Kidney epithelial cell (primary cell): ENCODE measurements at regions not wholly inside any gene's neighbourhood (a gene's known extent, or its start where the extent isn't known, plus 50 kb on each side); places are given as distances from the start of the nearest gene placed in this dataset.

Experiments used
- DNase-seq: peaks from one replicate; pipeline ENCODE4 v3.0.0-alpha.2; 2010; ENCODE audit warnings: low read depth
- H3K27me3 ChIP-seq: 2 replicates; pipeline ENCODE4 v1.6.0; 2011; ENCODE audit warnings: low read length; ENCODE audit not compliant: control insufficient read depth, insufficient read depth
- H3K36me3 ChIP-seq: 2 replicates; pipeline ENCODE4 v1.5.1; 2011; ENCODE audit warnings: low read length; ENCODE audit not compliant: control insufficient read depth, insufficient read depth
- H3K4me3 ChIP-seq: 2 replicates; pipeline ENCODE4 v1.5.1; 2011; ENCODE audit warnings: low read depth, mild to moderate bottlenecking, control low read depth, low read length
- TF ChIP-seq, protein P1 (sequence below): IDR thresholded peaks from 2 replicates; pipeline ENCODE4 v1.5.1; 2011; ENCODE audit warnings: mild to moderate bottlenecking, moderate library complexity, low read length, control low read depth, inconsistent platforms; ENCODE audit not compliant: insufficient read depth, poor library complexity, severe bottlenecking

- no peak overlapping the region for H3K4me3 ChIP-seq
- no peak for DNase-seq
Observed at GRCh38 chr11:94694309-94695060, 73.7 kb upstream of the AMOTL1 start.

DNA sequence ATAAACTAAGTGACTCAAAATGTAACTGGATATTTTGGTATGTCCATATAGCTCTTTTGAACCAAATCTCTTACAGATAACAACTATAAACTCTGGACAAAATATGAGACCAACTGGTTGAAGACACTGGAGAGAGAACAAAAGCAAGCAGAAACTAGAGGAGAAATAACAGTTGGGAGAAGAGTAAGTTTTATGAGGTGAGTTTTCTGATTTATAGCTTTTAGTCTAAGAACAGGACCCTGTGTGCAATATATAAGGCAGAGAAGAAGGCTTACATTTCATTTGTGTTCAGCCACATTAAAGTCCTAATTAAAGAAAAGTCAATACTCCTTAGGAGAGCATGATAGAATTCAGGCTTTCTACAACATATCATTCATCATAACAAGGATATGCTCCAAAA, 71.0 kb upstream of the AMOTL1 start:
- H3K36me3 ChIP-seq: no peaks in the 10 kb centered on the region
- no peak for DNase-seq
- no peak overlapping the region for H3K4me3 ChIP-seq
- TF ChIP-seq, protein P1, sequence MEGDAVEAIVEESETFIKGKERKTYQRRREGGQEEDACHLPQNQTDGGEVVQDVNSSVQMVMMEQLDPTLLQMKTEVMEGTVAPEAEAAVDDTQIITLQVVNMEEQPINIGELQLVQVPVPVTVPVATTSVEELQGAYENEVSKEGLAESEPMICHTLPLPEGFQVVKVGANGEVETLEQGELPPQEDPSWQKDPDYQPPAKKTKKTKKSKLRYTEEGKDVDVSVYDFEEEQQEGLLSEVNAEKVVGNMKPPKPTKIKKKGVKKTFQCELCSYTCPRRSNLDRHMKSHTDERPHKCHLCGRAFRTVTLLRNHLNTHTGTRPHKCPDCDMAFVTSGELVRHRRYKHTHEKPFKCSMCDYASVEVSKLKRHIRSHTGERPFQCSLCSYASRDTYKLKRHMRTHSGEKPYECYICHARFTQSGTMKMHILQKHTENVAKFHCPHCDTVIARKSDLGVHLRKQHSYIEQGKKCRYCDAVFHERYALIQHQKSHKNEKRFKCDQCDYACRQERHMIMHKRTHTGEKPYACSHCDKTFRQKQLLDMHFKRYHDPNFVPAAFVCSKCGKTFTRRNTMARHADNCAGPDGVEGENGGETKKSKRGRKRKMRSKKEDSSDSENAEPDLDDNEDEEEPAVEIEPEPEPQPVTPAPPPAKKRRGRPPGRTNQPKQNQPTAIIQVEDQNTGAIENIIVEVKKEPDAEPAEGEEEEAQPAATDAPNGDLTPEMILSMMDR: no peak
- H3K27me3 ChIP-seq: no peaks in the 10 kb centered on the region

More at GRCh38 chr11:94694309-94695060, 73.7 kb upstream of the AMOTL1 start:
- no peaks in the 10 kb centered on the region for H3K36me3 ChIP-seq
- TF ChIP-seq, protein P1: no peak
- H3K27me3 ChIP-seq: no peaks in the 10 kb centered on the region

DNA sequence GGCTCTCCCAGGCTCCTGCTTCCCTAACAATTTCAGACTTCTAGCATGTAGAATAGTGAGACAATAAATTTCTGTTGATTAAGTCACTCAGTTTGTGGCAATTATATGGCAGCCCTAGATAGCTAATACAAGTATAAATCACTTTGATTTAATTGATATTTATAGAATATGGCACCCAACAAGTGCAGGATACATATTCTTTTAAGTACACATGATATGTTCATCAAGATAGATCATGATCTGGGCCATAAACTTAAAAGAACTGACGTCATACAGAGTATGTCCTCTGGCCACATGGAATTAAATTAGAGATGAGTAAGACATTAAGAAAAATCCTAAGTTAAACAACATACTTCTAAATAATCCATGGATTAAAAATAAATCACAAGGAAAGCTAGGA, 67.5 kb upstream of the AMOTL1 start:
- no peak for DNase-seq
- TF ChIP-seq, protein P1: no peak
- Histone ChIP-seq H3K27me3 (no peaks in the 10 kb centered on the region), H3K4me3 (no peak overlapping the region), H3K36me3 (no peaks in the 10 kb centered on the region)

DNA sequence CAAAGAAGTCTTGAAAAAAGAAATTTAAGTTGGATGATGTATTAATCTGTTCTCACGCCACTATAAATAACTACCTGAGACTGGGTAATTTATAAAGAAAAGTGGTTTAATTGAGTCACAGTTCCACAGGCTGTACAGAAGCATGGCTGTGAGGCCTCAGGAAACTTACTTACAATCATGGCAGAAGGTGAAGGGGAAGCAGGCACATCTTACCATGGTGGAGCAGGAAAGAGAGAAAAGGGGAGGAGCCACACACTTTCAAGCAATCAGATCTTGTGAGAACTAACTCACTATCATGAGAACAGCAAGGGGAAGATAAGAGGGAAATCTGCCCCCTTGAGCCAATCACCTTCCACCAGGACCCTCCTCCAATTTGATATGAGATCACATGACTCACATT, 65.7 kb upstream of the AMOTL1 start:
- Histone ChIP-seq H3K4me3 (no peak overlapping the region), H3K36me3 (no peaks in the 10 kb centered on the region), H3K27me3 (no peaks in the 10 kb centered on the region)
- TF ChIP-seq, protein P1: no peak
- no peak for DNase-seq

- Histone ChIP-seq H3K27me3 (no peaks in the 10 kb centered on the region), H3K36me3 (no peaks in the 10 kb centered on the region), H3K4me3 (no peak overlapping the region)
- no peak for DNase-seq
- TF ChIP-seq, protein P1: no peak
Observed at GRCh38 chr11:94705419-94705818, 62.7 kb upstream of the AMOTL1 start.
